ENCODE measurements at regions not wholly inside any gene's neighbourhood (a gene's known extent, or its start where the extent isn't known, plus 50 kb on each side); places are given as distances from the start of the nearest gene placed in this dataset.

DNA sequence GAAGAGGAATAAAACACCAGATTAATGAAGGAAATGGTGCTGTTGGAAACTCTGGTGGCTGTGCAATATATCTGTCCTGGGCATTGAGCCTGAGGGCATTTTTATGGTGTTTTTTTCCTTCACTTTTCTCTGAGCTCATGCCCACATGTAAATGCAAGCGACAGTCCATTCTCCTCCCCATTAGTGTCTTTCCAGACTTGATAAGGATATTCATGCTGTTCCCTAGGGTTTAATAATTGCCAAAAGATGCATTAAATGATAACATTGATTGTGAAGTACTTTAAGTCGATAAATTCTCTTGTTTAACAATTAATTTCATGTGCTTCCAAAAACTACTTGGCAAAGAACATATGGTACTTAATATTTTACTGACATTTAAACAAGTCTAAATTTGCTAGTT, 384.7 kb downstream of the MDFIC start (continued):
- TF ChIP-seq CHD7 (IDR thresholded peaks at IDR 0.05; ENCODE audit: insufficient replicate concordance, low read length) (no peak), MAFK (IDR thresholded peaks at IDR 0.05; ENCODE audit: low read depth, low read length) (no peak), CEBPB (IDR thresholded peaks at IDR 0.05; ENCODE audit: low read depth, low read length) (no peak), BACH1 (IDR thresholded peaks at IDR 0.05; ENCODE audit: low read length) (no peak), TAF7 (optimal IDR thresholded peaks at IDR 0.05; ENCODE audit: borderline replicate concordance, low read depth, low read length) (no peak), CBX5 (IDR thresholded peaks at IDR 0.05; ENCODE audit: low read depth, low read length) (no peak), SRF (IDR thresholded peaks at IDR 0.05; ENCODE audit: low read depth, low read length) (no peak), POU5F1 (IDR thresholded peaks at IDR 0.05; ENCODE audit: low read depth, low read length) (no peak)
